Fibroblast of mammary gland (primary cell): ENCODE measurements at regions not wholly inside any gene's neighbourhood (a gene's known extent, or its start where the extent isn't known, plus 50 kb on each side); places are given as distances from the start of the nearest gene placed in this dataset.
A peak's percentile ranks its signal among the peaks of the same experiment; 100 is the strongest.

Experiments
- DNase-seq: peaks from one replicate; pipeline ENCODE4 v3.0.0-alpha.2; 2010; ENCODE audit warnings: low read depth
- H3K4me3 ChIP-seq: 2 replicates; pipeline ENCODE4 v1.5.1; 2011; ENCODE audit warnings: low read depth, mild to moderate bottlenecking, low read length, moderate library complexity; ENCODE audit not compliant: control insufficient read depth
- TF ChIP-seq, protein P1 (sequence below): conservative IDR thresholded peaks from 2 replicates; pipeline ENCODE4 v1.5.1; 2011; ENCODE audit warnings: low read depth, low read length, inconsistent platforms; ENCODE audit not compliant: control insufficient read depth, insufficient read depth

DNA sequence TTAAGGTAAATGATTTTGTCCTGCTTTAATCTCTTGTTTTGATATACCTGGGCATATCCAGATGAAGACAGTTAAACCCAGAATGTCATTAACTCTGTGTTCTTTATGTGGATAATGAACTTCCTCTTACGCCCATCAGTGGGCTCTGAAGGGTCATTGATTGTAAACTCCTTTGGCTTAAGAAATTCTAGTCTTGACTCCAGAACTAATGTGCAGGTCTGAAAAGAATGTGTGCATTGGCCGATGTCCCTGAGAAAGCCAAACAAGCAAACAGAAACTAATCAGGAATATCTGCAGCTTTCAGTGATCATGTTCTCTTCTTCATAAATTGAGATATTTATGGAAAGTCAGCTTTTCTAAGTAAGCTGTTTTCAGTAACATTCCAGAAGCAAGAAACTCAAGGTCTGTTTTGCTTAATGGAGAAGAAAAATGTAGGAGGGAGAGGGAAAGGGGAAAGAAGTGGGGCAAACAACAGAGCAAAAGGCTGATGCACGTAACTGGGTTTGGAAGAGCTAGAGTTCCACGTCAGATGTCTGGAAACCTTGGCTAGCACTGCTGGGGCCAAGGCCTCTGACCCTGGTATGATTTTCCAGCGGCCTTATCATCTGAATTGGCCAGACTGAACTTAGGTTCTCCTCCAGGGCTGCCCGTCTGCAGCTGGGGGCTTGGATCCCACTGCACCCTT, 61.3 kb upstream of the FHL2 start:
- no peak overlapping the region for H3K4me3 ChIP-seq
- DNase-seq = peak; percentile 34
- TF ChIP-seq, protein P1, sequence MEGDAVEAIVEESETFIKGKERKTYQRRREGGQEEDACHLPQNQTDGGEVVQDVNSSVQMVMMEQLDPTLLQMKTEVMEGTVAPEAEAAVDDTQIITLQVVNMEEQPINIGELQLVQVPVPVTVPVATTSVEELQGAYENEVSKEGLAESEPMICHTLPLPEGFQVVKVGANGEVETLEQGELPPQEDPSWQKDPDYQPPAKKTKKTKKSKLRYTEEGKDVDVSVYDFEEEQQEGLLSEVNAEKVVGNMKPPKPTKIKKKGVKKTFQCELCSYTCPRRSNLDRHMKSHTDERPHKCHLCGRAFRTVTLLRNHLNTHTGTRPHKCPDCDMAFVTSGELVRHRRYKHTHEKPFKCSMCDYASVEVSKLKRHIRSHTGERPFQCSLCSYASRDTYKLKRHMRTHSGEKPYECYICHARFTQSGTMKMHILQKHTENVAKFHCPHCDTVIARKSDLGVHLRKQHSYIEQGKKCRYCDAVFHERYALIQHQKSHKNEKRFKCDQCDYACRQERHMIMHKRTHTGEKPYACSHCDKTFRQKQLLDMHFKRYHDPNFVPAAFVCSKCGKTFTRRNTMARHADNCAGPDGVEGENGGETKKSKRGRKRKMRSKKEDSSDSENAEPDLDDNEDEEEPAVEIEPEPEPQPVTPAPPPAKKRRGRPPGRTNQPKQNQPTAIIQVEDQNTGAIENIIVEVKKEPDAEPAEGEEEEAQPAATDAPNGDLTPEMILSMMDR = no peak

DNA sequence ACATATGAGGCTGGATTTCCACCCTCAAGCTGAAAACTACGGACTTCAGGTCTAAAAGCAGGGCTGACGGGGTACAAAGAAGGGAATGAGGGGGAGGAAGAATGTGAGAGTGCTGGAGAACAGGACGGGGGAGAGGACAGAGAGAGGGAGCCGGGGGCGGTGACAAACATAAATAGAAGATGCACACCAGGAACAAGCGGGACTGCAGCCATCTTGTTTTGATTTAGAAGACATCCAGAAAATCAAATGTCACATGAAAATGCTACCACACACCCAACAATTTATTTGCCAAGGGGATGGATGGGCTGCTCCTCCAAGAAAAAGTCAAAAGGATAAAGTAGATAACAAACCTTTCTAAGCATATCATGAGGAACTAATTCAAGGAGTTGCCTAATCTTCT, 59.2 kb upstream of the FHL2 start:
- DNase-seq = no peak
- H3K4me3 ChIP-seq = no peak overlapping the region
- TF ChIP-seq, protein P1 = no peak

DNA sequence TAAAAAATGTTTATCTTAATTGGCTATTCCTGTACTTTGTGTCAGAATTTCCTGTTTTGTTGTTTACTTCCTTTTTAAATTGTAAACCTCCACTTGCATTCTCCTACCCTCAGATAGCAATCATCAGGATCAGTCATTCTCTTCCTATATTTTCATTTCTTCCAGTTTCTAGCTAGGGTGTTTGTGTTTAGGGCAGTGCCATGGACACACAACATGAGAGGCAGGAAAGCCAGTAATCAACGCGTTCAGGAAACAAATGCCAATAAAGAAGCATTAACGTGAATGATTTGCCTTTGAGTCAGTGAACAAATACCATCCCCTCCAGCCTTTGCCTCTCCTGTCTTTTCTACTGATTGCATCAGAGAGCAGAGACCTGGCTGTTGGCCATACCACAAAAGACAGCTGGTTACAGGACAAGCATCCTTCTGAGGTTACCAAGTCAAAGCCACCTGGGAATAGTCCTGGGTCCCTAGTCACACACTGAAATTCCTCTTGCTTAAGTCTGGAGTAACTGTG, 56.7 kb upstream of the FHL2 start:
- H3K4me3 ChIP-seq = no peak overlapping the region
- DNase-seq = peak; percentile 99
- TF ChIP-seq, protein P1 = no peak

DNA sequence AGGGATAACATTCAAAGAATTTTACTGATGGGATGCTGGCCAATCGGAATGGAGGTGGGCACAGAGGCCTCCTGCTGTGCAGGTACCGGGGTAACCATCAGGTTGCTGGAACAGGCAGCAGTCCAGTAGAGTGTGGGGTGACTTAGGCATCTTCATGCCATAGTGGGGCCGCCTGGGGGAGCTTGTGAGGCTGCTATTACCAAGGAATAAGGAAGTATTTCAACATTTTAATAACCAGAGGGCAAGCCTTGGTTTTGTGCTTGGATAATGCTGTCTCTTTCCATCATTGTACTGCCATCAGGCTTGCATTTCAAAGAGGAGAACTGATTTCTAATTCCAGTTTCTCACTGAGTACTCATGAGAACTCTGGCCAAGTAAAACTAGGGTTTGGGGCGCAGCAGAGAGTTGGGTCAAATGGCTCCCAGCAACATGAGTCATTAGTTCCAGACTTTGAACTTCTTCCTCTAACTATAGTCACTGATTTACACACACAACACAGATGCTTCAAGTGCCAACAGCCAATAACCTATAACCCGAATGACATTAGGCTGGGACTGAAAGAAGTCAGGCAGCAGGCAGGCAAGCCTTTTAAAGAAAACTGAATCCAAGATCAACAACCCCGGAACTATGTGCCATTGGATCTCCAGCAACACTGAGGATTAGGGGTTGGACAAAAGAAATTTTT, 56.1 kb upstream of the FHL2 start:
- TF ChIP-seq, protein P1 = peak; percentile 55
- DNase-seq = peak; percentile 97
- no peak overlapping the region for H3K4me3 ChIP-seq

DNA sequence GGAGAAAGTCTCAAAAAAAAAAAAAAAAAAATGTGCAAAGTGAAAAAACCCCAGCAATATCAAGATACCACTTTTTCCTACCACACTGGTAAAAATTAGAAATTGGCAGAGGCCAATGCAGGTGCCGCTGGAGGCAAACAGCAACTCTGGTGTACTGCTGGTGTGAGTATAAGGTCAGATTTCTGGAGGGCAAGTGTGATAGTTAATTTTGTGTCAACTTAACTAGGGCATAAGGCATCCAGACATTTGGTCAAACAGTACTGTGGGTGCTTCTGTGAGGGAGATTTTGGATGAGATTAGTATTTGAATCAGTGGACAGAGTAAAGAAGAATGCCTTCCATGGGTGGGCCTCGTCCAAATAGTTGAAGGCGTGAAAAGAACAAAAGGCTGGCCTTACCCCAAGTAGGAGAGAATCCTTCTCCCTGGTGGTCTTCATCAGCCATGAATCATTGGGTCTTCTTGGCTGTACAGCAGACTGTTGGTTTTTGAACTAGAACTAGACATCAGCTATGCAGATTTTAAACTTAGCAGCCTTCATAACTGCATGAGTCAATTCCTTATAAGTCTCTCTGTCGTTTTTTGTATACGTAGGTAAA, 52.8 kb upstream of the FHL2 start:
- no peak overlapping the region for H3K4me3 ChIP-seq
- DNase-seq = peak; percentile 43
- TF ChIP-seq, protein P1 = no peak

DNA sequence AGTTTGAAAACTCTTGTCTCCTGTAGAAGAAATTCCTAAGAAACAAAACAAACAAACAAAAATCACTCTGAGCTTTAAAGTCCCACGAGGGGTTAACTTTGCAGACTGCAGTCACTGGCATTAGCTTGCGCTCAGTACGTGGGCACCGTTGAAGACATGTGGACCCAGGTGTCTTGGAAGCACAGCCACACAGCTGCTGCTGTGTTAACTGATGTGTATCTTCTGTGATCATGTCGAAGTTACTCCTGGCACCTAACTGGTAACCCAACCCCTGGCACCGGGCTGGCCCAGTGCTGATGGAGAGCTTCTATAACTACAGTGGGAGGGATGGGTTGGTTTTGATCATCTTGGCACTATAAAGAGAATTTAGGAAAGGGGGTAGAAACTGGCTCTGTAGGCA, 51.6 kb upstream of the FHL2 start:
- no peak for DNase-seq
- TF ChIP-seq, protein P1 = no peak
- H3K4me3 ChIP-seq = no peak overlapping the region
